ENCODE measurements at regions not wholly inside any gene's neighbourhood (a gene's known extent, or its start where the extent isn't known, plus 50 kb on each side); places are given as distances from the start of the nearest gene placed in this dataset.

DNA sequence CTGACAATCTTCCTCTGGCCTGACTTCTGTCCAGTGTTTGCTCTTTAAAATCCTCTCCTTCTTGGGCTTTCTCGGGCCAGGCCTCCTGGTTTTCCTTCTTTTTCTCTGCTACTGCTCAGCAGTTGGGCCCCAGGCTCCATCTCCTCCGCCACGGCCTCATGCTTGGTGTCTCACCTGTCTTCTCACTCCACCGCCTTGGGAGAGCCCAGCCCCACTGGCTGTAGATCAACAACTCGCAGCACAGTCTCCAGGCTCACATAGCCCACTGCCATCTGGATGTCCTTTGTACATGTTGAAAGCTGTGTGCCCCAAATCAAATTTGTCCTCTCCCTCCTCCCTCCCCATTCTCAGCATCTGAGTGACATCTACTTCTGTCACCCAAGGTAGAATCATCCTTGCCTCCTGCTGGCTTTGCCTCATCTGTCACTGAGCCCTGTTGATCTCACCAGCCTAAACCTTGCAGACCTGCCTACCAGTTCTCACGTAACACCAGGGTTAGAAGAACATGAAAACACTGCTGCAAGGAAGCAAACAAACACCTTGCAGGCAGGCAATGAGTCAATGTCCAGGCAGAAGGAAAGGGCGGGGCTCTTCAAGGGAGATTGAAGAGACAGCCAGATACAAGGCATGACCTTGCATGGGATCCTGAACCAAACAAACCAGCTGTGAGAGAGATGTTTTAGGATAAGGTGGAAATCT, 103.2 kb upstream of the SMURF2 start:
- TF ChIP-seq, protein P1, sequence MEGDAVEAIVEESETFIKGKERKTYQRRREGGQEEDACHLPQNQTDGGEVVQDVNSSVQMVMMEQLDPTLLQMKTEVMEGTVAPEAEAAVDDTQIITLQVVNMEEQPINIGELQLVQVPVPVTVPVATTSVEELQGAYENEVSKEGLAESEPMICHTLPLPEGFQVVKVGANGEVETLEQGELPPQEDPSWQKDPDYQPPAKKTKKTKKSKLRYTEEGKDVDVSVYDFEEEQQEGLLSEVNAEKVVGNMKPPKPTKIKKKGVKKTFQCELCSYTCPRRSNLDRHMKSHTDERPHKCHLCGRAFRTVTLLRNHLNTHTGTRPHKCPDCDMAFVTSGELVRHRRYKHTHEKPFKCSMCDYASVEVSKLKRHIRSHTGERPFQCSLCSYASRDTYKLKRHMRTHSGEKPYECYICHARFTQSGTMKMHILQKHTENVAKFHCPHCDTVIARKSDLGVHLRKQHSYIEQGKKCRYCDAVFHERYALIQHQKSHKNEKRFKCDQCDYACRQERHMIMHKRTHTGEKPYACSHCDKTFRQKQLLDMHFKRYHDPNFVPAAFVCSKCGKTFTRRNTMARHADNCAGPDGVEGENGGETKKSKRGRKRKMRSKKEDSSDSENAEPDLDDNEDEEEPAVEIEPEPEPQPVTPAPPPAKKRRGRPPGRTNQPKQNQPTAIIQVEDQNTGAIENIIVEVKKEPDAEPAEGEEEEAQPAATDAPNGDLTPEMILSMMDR (optimal IDR thresholded peaks at IDR 0.05 in 1 of 3, IDR thresholded peaks at IDR 0.05 in 1 of 3, conservative IDR thresholded peaks at IDR 0.05 in 1 of 3; ENCODE audit: extremely low read depth in 1 of 3, insufficient read depth in 2 of 3, low read length in 3 of 3), result no peak
- no peak for TF ChIP-seq EZH2 (IDR thresholded peaks at IDR 0.05; ENCODE audit: low read length)

Measured in keratinocyte (primary cell).